Hepatic stellate cell (primary cell): ENCODE measurements at regions not wholly inside any gene's neighbourhood (a gene's known extent, or its start where the extent isn't known, plus 50 kb on each side); places are given as distances from the start of the nearest gene placed in this dataset.
A peak's percentile ranks its signal among the peaks of the same experiment; 100 is the strongest.

Experiments used
- DNase-seq: peaks from one replicate; pipeline ENCODE4 v3.0.0; 2011; ENCODE audit warnings: low spot score

DNA sequence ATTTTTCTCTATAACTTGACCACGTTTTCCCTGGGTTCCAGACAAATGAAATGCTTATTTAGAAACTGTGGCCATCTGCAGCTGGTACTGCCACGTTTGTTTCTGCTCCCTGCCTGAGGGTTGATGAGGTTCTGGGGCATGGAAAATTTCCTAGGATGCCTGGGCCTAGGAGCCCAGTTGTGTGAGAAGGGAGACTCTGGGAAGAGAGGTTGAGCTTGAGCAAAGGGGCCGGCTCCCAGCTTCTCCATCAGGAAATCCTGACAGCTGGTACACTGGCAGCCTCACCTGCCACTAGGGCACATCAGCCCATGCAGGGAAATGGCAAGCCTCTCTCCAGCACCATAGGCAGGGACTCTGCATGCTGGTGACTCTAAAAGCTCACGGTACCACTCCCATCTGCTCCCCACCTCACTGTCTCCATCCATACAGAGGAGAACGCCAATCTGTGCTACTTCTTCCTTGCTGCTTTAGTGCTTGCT is 165.4 kb upstream of the PPP2R3A start:
- no peak for DNase-seq

DNA sequence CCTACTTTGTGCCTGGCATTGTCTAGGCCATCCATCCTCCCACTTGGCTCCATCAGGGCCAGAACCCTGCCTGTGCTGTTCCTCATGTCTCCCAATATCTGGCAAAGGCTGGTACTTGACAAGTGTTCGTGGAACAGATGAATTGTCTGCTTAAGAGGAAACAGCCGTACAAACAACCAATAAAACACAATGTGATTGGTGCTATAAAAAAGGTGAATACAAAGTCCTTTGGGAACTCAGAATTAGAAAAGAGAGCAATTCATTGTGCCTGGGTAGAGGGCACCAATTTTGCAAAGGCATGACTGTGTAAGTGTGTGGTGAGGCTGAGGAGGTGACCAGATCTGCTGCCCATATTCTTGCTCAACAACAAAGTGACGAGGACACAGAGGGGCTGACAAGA is 164.5 kb upstream of the PPP2R3A start:
- no peak for DNase-seq

DNA sequence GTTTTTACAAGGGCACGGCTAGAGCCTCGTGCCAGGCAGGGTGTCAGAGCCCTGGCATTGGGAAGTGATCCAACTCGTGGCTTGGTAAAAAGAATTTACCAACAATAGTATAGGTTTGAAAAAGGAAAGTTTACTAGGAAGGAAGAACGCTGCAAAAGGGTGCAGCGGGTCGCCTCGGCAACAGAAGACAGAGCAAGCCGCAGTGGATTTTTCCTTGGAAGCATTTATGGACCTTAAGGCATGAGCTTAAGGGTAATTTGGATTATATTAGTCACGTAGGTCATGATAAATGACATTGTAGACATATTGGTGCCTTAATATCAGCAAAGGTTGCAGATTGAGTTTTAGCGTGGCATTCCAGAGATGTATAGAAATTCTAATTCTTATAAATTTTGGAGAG is 163.4 kb upstream of the PPP2R3A start:
- DNase-seq: no peak

DNA sequence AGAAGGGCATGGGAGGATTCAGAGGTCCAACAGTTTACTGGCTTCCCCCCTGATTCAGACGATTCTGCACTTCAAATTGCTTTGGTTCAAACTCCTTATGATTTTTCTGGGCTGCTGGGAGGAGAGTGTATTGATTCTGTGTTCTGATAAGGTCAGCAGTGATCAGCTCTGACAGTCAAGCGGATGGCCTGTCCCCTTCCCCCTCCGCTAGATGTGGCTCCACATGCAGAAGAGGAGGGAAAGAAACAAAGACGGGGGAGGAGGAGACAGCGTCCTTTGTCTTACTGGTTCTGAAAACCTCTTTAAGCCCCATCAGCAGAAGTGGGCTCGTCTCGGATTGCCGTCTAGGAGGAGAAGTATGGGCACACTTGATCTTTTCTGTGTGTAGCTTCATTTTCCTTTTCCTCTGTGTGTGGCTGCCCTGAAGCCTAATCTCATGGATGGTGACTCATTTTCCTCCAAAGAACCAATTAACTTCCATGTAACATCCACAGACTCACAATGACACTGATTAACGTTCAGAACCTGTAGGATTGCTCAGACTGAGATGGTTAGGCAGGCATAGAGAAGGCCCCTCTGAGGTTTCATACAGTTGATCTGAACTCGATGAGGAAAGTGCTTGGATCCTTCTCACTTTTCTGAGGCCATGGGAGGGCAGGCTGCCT is 162.4 kb upstream of the PPP2R3A start:
- no peak for DNase-seq

DNA sequence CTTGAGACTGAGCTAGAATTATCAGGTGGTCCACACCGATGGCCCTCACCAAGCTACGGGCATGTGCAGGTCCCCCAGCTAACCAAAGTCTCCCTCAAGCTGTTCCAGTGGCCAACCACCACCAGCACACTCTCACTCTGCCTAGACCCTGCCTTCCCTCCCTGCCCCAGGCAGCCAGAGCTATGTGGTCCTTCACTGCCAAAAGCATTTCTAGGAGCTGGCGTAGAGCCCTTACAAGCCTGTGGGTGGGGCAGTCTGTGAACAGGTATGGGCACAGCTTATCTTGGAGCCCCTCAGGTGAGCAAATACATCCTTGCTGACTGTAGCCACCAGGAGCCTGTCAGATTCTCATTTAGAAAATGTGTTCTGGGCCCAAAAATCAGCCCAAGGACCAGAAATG is 159.8 kb upstream of the PPP2R3A start:
- DNase-seq: no peak

DNA sequence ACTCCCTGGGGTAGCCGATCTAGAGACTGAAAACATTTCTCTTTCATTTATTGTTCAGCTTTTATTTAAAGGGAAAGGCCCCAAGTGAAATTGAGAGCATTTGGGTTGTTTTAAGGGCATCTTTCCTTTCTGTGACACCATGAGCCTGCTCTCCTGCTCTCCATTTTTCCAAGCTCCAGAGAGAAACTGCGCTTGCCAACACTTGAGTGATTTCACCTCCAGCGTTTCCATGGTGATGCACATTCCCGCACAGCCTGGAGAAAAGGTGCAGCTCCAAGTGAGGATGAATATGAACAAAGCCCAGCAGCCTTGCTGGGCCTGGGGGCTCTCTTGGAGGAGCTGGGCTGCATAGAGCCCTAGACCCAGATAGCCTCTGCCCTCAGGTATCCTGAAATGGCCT is 159.2 kb upstream of the PPP2R3A start:
- no peak for DNase-seq

DNA sequence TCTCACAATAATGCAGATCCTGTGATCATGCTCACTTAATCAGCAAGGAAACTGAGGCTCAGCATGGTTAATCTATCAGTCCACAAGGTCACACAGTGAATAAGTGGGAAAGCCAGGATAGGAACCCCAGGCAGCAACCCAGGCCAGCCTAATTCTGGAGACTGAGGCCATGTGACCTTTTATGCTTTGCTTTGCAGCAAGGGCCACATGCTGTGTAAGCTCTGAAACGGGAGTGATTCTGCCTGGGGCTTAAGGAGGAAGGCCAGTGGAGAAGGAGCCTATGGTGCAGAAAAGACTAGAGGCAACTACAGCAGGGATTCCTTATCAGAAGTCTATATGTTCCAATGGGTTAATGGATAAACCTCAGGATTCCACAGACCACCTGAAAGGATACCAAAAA is 157.6 kb upstream of the PPP2R3A start:
- DNase-seq: no peak

DNA sequence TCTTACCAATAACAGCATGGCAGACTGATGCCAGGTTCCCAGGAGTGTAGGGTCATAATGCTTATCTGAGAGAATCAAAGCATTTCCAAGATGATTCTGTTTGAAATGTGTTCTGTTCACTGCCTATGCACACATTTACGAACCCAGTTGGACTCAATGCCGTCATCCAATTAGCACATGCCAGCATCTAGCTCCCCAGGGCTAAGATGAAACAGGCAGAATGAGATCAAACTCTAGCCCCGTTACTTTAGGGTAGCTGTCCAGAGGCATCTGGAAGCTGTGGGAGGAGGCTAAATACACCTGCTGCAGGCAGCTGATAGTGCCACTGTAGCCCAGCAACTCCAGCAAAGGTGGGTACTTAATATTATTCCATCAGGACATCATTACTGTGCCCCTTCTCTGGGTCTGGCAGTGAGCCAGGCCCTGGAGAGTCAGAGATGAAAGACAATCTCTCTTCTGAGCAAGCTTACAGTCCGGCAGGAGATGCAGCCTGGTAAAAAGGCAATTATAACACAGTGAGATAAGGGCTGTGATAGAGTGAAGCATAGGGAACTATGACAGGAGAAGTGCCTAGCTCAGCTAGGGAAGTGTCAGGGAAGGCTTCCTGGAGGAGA is 156.4 kb upstream of the PPP2R3A start:
- DNase-seq: no peak

DNA sequence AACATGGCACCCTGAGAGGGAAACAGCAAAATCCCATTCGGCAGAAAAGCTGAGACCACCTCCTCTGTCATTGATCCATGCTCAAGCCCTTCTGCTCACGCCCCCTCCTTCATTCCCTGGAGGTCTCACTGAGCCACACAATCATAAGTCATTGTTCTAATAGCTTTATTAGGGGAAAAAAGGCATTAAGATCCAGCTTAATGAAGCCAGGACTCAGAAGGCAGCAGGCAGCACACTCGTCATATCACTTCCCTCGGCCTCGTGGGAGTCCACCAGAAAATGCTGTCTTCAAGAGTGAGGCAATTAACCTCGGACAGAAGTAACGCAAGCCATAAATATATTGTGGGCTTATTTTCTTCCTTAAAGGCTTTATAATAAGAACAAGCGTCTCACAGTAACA is 153.9 kb upstream of the PPP2R3A start:
- no peak for DNase-seq

DNA sequence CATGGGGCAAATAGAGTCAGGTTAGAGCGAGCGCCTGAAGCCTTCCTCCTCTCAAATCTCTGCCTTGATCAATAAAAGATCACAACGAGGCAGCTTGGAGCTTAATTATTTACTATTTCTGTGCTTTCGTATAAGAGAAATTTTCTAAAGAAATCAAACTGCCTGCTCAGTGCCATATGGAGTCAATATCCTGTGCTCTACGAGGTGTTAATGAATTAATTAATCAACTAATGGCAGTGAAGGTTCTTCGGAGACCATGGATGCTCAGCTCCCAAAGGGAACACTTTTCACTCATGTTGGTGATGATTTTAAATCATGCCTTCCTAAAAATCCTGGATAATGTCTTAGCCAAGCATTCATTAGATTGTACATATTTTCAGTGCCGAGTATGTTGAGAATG is 153.5 kb upstream of the PPP2R3A start:
- DNase-seq: no peak

DNA sequence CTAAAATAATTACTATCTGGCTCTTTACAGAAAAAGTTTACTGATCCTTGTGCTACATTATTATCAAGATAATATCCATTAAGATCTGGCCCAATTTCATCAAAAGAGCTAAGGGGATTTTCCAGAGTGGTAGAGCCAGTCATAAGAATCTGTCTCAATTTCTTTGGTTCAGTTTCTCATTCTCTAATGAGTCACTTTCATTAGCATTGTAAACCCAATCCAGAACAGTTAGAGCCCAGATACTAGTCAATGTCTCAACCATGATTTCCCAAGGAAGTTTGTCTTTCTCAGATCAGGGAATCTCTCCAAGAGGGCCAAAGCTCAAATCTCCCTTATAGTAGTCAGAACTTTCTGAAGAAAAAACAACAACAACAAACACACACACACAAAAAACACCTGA is 131.1 kb upstream of the PPP2R3A start:
- no peak for DNase-seq

DNA sequence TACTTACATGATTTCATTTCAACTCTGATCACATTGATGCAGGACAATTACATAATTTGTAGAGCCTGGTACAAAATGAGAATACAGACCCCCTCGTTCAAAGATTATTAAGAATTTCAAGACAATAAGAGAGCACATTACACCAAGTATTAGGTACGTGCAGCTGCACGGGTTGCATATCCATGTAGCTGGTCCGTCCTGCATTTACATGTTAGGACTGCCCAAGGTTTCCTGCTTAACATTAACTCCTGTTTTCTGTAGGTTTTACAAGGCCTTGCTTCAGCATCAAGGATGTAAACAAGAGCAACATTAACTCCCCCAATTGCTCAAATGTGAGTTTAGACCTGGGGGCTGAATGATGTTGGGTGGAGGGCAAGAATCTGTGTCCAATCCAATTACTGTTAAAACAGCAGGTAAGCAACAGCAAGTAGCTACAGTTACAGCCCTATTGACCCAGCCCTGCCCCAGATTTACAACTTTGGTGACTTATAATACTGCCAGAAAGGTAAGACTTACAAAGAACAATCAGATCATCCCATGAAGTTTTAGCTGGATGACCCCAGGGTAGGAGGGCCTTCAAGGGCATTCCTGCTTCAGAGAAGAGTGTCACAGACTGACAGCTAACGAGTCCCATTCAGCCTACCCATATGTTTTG is 127.4 kb upstream of the PPP2R3A start:
- no peak for DNase-seq

DNA sequence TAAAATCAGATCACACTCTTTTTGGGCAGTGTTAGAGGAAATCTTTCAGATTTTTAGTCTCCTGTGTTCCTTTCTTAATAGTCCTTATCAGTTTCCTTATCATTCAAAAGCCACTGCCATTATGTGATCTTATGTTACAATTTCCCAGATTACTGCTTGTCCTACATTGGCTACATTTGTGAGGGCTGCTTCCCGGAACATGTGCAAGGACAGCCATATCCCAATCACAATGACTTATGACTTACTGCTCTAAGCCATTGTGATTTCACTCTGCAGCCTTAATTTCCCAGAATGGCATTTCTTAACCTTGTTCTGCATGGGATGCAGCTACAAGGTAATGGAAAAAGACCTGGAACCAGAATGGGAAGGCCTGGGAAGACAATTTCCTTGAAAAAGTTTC is 125.1 kb upstream of the PPP2R3A start:
- no peak for DNase-seq

DNA sequence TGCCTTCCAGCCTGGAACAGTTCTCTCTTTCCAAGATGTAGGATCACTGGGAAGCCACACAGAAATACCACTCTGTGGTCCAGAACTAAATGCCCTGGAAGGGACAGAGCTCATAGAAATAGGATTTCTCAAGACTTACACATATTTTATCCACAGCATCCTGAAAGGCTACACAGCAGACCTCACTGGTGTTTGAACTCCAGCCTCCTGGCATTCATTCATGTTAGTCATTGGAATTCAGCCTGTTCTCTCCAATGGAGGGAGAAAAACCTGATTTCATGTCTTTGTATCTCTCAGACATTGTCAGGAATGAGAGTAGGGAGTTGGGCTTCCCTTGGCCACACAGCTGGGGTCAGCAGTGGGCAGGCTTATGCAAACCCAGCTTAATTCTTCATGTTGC is 121.1 kb upstream of the PPP2R3A start:
- no peak for DNase-seq

DNA sequence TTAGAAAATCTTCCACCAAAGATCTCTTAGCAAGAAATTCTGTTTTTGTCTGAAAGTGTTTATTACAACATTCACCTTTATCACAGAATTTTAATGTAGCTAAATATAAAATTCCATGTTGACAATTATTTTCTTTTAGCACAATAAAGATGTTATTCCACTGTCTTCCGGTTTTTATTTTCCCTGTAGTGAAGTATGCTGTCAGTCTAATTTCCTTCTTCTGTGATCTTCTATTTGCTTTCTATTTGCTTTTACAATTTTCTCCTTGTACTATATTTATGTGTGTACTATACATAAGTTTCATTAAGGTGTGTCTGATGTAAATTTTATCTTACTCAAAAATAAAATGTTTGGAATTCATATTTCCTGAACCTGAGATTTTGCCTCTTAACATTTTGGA is 117.5 kb upstream of the PPP2R3A start:
- no peak for DNase-seq

DNA sequence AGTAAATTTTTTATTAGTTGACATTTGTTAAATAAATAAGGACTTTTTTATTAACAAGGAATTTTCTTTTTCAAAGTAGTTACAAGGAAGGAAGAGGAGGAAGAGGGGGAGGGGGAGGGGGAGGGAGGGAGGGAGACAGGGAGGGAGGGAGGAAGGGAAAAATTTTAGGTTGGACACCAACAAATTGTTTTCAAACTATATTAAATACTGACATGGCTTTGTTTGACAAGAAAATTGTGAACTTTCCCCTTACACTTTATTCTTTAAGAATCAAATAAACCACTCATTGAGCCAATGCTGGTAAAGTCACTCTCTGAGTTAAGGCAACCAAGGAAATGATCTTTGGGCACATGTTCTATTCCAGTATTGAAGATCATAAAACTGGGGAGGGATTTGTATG is 115.7 kb upstream of the PPP2R3A start:
- no peak for DNase-seq

DNA sequence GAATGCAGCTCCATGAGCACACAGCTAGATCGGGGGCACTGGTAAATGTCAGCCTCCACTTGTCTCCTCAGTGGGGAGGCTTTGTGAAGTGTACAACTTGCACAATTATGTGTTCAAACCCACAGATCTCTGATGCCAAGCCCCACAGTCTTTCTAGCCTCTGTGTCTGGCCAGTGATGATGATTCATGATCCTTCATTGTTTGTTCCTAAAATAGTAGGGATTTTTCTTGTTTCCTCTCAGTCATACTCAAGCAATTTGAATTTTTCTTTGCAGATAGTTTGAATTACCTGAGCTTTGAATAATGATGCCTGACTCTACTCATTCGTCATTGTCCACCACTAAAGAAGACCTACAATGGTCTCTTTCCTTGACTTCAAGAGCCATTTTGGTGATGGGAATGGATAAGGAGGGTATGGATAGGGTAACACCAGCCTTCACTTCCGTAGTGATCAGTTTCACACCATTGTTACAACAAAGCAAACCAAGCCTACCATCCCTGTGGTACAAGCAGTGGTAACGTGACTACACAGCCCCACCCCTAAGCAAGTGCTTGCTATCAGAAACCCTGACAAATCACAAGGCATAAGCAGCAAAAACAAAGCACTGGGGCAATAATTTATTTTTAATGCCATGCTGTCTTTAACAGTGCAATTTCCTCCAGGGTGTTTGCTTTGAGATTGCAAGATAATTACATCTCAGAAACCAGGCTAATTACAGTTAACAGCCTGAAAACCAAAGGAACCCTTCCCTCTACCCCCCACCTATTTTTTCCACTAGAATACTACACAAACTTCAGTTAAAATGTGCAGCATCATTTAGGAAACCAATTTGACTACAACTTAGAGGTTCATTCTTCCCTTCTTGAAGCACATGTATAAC is 114.1 kb upstream of the PPP2R3A start:
- DNase-seq: no peak

DNA sequence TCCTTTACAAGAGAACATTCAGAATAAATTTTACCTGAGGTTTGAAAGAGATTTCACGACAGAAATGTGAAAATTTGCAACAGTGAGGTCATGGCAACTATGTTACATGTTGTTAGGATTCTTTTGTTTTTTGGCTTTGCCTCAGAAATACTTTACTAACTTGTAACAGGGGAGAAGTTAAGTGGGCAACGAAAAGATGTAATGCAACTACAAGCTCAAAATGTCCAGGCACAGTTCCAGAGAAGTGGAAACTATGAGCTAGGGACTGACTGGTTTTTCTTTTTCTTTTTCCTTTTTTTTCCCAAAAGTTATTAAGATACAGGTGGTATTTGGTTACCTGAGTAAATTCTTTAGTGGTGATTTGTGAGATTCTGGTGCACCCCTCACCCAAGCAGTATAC is 111.5 kb upstream of the PPP2R3A start:
- no peak for DNase-seq

DNA sequence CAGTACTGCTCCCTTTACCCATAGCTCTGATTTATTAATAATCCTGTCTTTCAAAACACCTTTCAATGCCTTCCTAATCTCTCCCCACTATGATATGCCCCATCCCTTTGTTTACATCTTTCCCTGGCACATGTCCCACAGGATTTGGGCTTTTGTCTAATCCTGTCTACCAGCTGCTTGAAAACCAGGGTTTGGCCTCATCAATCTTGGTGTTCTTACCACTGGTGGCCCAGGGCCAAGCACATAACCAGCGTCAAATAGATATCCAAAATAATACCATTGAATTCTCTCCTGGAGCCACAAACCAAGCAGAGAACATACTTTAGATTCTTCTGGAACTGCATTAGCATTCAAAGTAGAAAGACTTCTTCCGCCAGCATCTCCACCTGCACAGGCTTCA is 104.8 kb upstream of the PPP2R3A start:
- no peak for DNase-seq

DNA sequence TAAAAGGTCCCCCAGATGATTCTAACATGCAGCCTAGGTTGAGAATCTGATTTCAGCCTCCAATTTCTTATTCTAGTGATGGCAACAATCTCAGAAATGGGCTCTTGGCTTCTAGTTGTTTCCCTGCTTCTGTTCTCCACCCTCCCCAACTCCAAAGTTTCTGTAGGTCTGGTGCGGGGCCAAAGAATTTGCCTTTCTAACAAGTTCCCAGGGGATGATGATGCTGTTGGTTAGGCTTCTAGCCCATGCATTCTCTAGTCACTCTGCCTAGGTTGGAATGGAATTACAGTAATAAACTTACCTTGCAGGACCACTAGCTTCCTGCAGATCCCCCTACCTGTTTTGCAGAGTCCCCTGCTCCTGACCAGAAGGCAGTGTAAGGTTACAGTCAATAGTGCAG is 103.2 kb upstream of the PPP2R3A start:
- DNase-seq: no peak

DNA sequence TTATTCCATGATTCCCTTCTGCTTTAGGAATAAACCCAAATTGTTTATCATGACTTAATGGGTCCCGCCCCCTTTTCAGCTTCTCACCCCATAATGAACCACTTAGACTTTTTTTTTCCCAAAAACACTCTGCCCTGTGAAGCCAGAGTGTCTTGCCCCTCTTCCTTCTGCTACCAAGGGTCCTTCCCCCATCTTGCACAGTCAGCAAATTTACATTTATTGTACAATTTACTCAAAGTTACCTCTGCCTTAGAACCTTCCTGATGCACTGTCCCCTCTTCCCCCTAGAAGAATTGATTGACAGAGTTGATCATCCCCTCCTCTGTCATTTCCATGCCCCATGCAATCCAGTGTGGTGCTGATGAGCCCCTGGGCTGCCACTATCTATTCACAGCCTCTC is 101.5 kb upstream of the PPP2R3A start:
- DNase-seq: no peak

DNA sequence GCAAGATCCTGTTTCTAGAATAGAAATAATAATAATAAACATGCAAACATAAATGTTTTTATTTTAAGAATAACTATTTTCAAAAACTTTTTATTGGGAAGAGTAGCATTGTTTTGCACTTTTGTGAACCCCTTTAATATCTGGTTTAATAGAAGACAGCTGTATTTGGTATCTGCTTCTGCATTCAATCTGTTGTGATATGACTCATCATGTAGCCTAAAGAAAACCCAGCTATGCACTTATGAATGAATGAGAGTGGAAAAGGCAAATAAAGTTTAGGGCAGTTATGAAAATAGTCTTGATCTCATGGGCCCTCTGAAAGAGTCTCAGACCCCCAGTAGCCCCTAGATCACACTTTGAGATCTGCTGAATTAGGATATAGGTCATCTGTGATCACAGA is 100.4 kb upstream of the PPP2R3A start:
- no peak for DNase-seq

DNA sequence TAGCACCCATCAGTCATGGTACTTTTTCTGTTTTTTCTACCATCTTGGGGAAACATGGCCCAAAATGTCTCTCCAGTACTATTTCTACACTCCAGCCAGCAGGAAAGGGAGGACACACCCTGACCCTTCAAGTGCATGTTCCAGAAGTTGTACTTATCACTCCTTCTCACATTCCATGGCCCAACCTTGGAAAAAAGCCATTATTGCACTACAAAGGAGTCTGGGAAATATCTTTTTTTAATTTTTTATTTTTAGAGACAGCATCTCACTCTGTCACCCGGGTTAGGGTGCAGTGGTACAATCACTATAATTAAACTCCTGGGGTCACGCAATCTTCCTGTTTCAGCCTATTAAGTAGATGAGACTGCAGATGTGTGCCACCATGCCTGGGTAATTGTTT is 100.0 kb upstream of the PPP2R3A start:
- DNase-seq: peak; percentile 8
